ENCODE measurements at regions not wholly inside any gene's neighbourhood (a gene's known extent, or its start where the extent isn't known, plus 50 kb on each side); places are given as distances from the start of the nearest gene placed in this dataset.

GRCh38 chr1:164937291-164937690 is 378.3 kb downstream of the PBX1 start:
- no peak for TF ChIP-seq POLR2A (IDR thresholded peaks at IDR 0.05; ENCODE audit: low read length)
- TF ChIP-seq GATA1 (IDR thresholded peaks at IDR 0.05; ENCODE audit: low read depth, low read length), result no peak

Data from erythroblast (primary cell).